HL-60 (cell line): ENCODE measurements at regions not wholly inside any gene's neighbourhood (a gene's known extent, or its start where the extent isn't known, plus 50 kb on each side); places are given as distances from the start of the nearest gene placed in this dataset.

ENCODE experiments used
- DNase-seq, 2 experiments: peaks; one replicate each; pipeline ENCODE4 v3.0.0-alpha.2; 2010 to 2020; ENCODE audit warnings: low read depth in 1 of 2, low spot score in 1 of 2
- H3K27ac ChIP-seq: fragments of 250-450 bp; sonication (Bioruptor Pico); replicated peaks from 2 replicates; pipeline ENCODE4 v1.5.1; 2020; ENCODE audit warnings: mild to moderate bottlenecking, moderate library complexity
- H3K27me3 ChIP-seq: fragments of 250-450 bp; sonication (Bioruptor Pico); 2 replicates; pipeline ENCODE4 v1.5.1; 2021; ENCODE audit warnings: mild to moderate bottlenecking, moderate library complexity; ENCODE audit not compliant: insufficient read depth, poor library complexity, severe bottlenecking
- H3K4me3 ChIP-seq: replicated peaks from 2 replicates; pipeline ENCODE4 v1.5.1; 2011; ENCODE audit warnings: mild to moderate bottlenecking, control low read depth, low read length; ENCODE audit not compliant: insufficient read depth
- GABPA ChIP-seq: IDR thresholded peaks from 2 replicates; pipeline ENCODE4 v1.6.1; 2012; ENCODE audit warnings: low read depth
- POLR2AphosphoS5 ChIP-seq: IDR thresholded peaks from 2 replicates; pipeline ENCODE4 v1.6.1; 2012; ENCODE audit warnings: low read depth
- SPI1 ChIP-seq: IDR thresholded peaks from 2 replicates; pipeline ENCODE4 v1.6.1; 2012; ENCODE audit warnings: low read depth, mild to moderate bottlenecking, borderline replicate concordance
- TF ChIP-seq, protein P1 (sequence below): IDR thresholded peaks from one replicate; pipeline ENCODE4 v1.5.1; 2011; ENCODE audit warnings: low read length, control low read depth, inconsistent platforms; ENCODE audit not compliant: insufficient read depth
- TF ChIP-seq, protein P2 (sequence below): IDR thresholded peaks from 2 replicates; pipeline ENCODE4 v1.6.1; 2012; ENCODE audit warnings: low read depth; ENCODE audit not compliant: insufficient replicate concordance

DNA sequence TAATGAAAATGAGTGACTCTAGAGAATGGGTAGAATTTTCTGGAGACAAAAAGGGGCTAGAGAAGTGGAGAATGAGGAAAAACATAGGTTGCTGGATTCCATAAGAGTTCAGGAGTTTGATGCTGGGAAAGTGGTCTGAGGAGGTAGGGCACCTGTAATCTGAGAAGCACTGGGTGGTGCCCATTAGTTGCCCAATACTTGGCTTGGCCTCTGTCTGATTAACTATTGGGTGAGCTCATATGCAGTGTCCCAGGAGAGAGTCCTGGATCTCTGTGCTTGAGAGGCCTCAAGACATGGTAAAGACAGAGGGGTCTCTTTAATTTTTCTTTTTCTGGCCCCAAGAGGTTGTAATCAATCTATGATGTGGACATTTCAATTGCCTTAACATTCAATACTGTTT lies 390.1 kb downstream of the TDRD3 start:
- H3K4me3 ChIP-seq: no peak overlapping the region
- no peak for TF ChIP-seq SPI1
- TF ChIP-seq POLR2AphosphoS5: no peak
- no peak for TF ChIP-seq GABPA
- TF ChIP-seq, protein P1, sequence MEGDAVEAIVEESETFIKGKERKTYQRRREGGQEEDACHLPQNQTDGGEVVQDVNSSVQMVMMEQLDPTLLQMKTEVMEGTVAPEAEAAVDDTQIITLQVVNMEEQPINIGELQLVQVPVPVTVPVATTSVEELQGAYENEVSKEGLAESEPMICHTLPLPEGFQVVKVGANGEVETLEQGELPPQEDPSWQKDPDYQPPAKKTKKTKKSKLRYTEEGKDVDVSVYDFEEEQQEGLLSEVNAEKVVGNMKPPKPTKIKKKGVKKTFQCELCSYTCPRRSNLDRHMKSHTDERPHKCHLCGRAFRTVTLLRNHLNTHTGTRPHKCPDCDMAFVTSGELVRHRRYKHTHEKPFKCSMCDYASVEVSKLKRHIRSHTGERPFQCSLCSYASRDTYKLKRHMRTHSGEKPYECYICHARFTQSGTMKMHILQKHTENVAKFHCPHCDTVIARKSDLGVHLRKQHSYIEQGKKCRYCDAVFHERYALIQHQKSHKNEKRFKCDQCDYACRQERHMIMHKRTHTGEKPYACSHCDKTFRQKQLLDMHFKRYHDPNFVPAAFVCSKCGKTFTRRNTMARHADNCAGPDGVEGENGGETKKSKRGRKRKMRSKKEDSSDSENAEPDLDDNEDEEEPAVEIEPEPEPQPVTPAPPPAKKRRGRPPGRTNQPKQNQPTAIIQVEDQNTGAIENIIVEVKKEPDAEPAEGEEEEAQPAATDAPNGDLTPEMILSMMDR: no peak
- TF ChIP-seq, protein P2, sequence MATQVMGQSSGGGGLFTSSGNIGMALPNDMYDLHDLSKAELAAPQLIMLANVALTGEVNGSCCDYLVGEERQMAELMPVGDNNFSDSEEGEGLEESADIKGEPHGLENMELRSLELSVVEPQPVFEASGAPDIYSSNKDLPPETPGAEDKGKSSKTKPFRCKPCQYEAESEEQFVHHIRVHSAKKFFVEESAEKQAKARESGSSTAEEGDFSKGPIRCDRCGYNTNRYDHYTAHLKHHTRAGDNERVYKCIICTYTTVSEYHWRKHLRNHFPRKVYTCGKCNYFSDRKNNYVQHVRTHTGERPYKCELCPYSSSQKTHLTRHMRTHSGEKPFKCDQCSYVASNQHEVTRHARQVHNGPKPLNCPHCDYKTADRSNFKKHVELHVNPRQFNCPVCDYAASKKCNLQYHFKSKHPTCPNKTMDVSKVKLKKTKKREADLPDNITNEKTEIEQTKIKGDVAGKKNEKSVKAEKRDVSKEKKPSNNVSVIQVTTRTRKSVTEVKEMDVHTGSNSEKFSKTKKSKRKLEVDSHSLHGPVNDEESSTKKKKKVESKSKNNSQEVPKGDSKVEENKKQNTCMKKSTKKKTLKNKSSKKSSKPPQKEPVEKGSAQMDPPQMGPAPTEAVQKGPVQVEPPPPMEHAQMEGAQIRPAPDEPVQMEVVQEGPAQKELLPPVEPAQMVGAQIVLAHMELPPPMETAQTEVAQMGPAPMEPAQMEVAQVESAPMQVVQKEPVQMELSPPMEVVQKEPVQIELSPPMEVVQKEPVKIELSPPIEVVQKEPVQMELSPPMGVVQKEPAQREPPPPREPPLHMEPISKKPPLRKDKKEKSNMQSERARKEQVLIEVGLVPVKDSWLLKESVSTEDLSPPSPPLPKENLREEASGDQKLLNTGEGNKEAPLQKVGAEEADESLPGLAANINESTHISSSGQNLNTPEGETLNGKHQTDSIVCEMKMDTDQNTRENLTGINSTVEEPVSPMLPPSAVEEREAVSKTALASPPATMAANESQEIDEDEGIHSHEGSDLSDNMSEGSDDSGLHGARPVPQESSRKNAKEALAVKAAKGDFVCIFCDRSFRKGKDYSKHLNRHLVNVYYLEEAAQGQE: no peak
- DNase-seq: no peak
- H3K27ac ChIP-seq: no peak overlapping the region
- H3K27me3 ChIP-seq: no peaks in the 10 kb centered on the region

DNA sequence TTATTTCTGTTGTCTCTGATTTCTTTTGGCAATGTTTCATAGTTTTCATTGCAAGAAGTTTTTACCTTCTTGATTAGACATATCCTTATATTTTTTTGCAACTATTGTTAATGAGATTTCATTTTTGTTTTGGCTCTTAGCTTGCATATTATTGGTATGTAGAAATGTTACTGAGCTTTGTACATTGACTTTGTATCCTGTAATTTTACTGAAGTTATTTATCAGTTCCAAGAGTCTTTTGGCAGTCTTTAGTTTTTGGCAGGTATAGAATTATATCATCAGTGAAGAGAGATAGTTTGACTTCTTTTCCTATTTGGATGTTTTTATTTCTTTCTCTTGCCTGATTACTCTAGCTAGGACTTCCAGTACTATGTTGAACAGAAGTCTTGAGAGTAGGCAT lies 375.7 kb downstream of the TDRD3 start:
- no peak for DNase-seq
- H3K27me3 ChIP-seq: no peaks in the 10 kb centered on the region
- H3K4me3 ChIP-seq: no peak overlapping the region
- TF ChIP-seq POLR2AphosphoS5 (no peak), SPI1 (no peak), GABPA (no peak)
- TF ChIP-seq, protein P2: no peak
- TF ChIP-seq, protein P1: no peak
- no peak overlapping the region for H3K27ac ChIP-seq

DNA sequence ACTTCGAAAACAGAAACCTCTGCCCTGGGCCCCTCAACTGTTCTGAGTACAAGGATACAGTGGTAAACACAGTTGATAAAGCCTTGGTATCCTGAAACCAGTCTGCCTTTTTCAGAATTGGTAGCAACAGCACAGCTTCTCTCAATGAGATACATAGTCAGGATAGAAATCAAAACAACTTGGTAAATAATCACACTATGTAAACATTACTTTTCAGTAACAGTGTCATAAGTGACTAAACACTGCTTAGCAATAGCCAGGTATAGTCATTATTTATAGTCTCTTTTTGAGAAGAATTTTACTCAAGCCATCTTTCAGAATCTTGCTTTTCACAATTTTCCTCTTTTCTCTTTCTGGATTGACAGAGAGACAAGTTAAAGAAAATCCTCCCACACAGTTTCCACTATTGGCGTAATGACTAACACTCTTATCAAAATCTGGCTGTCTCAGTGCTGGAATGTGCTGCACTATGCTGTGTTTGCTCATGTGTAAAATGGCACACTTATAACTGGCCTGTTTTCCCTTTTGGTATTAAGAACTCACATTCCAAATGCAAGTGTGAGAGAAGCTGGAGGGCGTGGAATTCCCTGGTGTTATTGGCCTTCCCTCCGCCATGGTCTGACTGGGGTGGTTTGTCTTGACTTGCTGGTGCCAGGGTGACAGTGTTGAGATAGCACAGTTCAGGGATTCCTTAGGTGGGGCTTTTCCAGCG lies 368.8 kb downstream of the TDRD3 start:
- H3K27me3 ChIP-seq: no peaks in the 10 kb centered on the region
- TF ChIP-seq, protein P2: no peak
- TF ChIP-seq POLR2AphosphoS5 (no peak), SPI1 (no peak), GABPA (no peak)
- TF ChIP-seq, protein P1: no peak

More for the DNA sequence above, 368.8 kb downstream of the TDRD3 start:
- H3K27ac ChIP-seq: no peak overlapping the region
- no peak overlapping the region for H3K4me3 ChIP-seq
- no peak for DNase-seq
